SK-N-SH (cell line): ENCODE measurements at regions not wholly inside any gene's neighbourhood (a gene's known extent, or its start where the extent isn't known, plus 50 kb on each side); places are given as distances from the start of the nearest gene placed in this dataset.

Experiments
- ELF1 ChIP-seq: IDR thresholded peaks from 2 replicates; pipeline ENCODE4 v1.4.0; 2012
- IRF3 ChIP-seq: fragments of 150-350 bp; IDR thresholded peaks from 2 replicates; pipeline ENCODE4 v1.6.1; 2016; ENCODE audit warnings: mild to moderate bottlenecking, low read depth, low read length
- RAD21 ChIP-seq: IDR thresholded peaks from 2 replicates; pipeline ENCODE4 v1.6.1; 2012; ENCODE audit warnings: mild to moderate bottlenecking, low read length
- TF ChIP-seq, protein P1 (sequence below): fragments of 200-600 bp; sonication (generic); IDR thresholded peaks from 2 replicates; pipeline ENCODE4 v1.6.1; 2017; ENCODE audit warnings: antibody characterized with exemption, mild to moderate bottlenecking, moderate library complexity

GRCh38 chr21:17671733-17672132 is 59.0 kb upstream of the BTG3 start:
- TF ChIP-seq, protein P1, sequence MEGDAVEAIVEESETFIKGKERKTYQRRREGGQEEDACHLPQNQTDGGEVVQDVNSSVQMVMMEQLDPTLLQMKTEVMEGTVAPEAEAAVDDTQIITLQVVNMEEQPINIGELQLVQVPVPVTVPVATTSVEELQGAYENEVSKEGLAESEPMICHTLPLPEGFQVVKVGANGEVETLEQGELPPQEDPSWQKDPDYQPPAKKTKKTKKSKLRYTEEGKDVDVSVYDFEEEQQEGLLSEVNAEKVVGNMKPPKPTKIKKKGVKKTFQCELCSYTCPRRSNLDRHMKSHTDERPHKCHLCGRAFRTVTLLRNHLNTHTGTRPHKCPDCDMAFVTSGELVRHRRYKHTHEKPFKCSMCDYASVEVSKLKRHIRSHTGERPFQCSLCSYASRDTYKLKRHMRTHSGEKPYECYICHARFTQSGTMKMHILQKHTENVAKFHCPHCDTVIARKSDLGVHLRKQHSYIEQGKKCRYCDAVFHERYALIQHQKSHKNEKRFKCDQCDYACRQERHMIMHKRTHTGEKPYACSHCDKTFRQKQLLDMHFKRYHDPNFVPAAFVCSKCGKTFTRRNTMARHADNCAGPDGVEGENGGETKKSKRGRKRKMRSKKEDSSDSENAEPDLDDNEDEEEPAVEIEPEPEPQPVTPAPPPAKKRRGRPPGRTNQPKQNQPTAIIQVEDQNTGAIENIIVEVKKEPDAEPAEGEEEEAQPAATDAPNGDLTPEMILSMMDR, result no peak
- TF ChIP-seq IRF3, result no peak
- TF ChIP-seq ELF1, result no peak
- no peak for TF ChIP-seq RAD21
